Chondrocyte (in vitro differentiated cells): ENCODE measurements at regions not wholly inside any gene's neighbourhood (a gene's known extent, or its start where the extent isn't known, plus 50 kb on each side); places are given as distances from the start of the nearest gene placed in this dataset.
A peak's percentile ranks its signal among the peaks of the same experiment; 100 is the strongest.
"Not testable (repeated sequence)": the region's sequence is repeated elsewhere in the genome, so short reads cannot be mapped to it uniquely, and the experiment has no call there.

Source experiments
- DNase-seq: peaks from one replicate; pipeline ENCODE4 v3.0.0; 2021; ENCODE audit warnings: mixed read lengths, low spot score
- H3K27ac Mint-ChIP-seq: one replicate; pipeline ENCODE4 v1.8.0; 2021; ENCODE audit warnings: mild to moderate bottlenecking, moderate library complexity, mixed read lengths; ENCODE audit not compliant: unreplicated experiment
- H3K27me3 Mint-ChIP-seq: 2 replicates; pipeline ENCODE4 v1.8.0; 2021; ENCODE audit warnings: low read depth, mixed read lengths
- H3K36me3 Mint-ChIP-seq: 2 replicates; pipeline ENCODE4 v1.8.0; 2021; ENCODE audit warnings: low read depth, mixed read lengths
- H3K4me1 Mint-ChIP-seq: 2 replicates; pipeline ENCODE4 v1.8.0; 2021; ENCODE audit warnings: low read depth, mild to moderate bottlenecking, mixed read lengths
- H3K4me3 Mint-ChIP-seq: one replicate; pipeline ENCODE4 v1.8.0; 2021; ENCODE audit warnings: mild to moderate bottlenecking, moderate library complexity, mixed read lengths; ENCODE audit not compliant: unreplicated experiment
- H3K9me3 Mint-ChIP-seq: 2 replicates; pipeline ENCODE4 v1.8.0; 2021; ENCODE audit warnings: low read depth, mixed read lengths
- CTCF ChIP-seq: fragments of 200-600 bp; sonication (generic); IDR thresholded peaks from 2 replicates; pipeline ENCODE4 v1.5.0; 2021; ENCODE audit warnings: antibody characterized with exemption, mild to moderate bottlenecking, moderate library complexity

GRCh38 chrX:66110112-66110511 lies 53.9 kb upstream of the HEPH start:
- H3K4me3 Mint-ChIP-seq = no peak overlapping the region
- no peak overlapping the region for H3K27ac Mint-ChIP-seq
- H3K4me1 Mint-ChIP-seq = no peaks in the 10 kb centered on the region
- TF ChIP-seq CTCF = peak; percentile 60
- peaks cover 3% of the 10 kb centered on the region for H3K27me3 Mint-ChIP-seq
- no peaks in the 10 kb centered on the region for H3K36me3 Mint-ChIP-seq
- peaks cover 11% of the 10 kb centered on the region for H3K9me3 Mint-ChIP-seq
- no peak for DNase-seq

- H3K36me3 Mint-ChIP-seq, H3K27me3 Mint-ChIP-seq, H3K4me3 Mint-ChIP-seq, H3K4me1 Mint-ChIP-seq, DNase-seq, H3K27ac Mint-ChIP-seq: not testable (repeated sequence)
- peaks cover 20% of the 10 kb centered on the region for H3K9me3 Mint-ChIP-seq
Measured at GRCh38 chrX:66107860-66108259, 56.2 kb upstream of the HEPH start.

- DNase-seq, H3K27ac Mint-ChIP-seq, H3K4me3 Mint-ChIP-seq, H3K36me3 Mint-ChIP-seq, H3K4me1 Mint-ChIP-seq, H3K27me3 Mint-ChIP-seq: not testable (repeated sequence)
- peaks cover 26% of the 10 kb centered on the region for H3K9me3 Mint-ChIP-seq
Measured at GRCh38 chrX:66102398-66102797, 61.6 kb upstream of the HEPH start.

- H3K4me3 Mint-ChIP-seq = no peak overlapping the region
- TF ChIP-seq CTCF = no peak
- peaks cover 35% of the 10 kb centered on the region for H3K9me3 Mint-ChIP-seq
- no peaks in the 10 kb centered on the region for H3K4me1 Mint-ChIP-seq
- no peak overlapping the region for H3K27ac Mint-ChIP-seq
- H3K27me3 Mint-ChIP-seq = no peaks in the 10 kb centered on the region
- DNase-seq = no peak
- no peaks in the 10 kb centered on the region for H3K36me3 Mint-ChIP-seq
Measured at GRCh38 chrX:66098162-66098561, 58.3 kb upstream of the VSIG4 start.

GRCh38 chrX:66096987-66097386 lies 57.1 kb upstream of the VSIG4 start:
- not testable (repeated sequence) for H3K36me3 Mint-ChIP-seq, H3K27ac Mint-ChIP-seq, H3K4me3 Mint-ChIP-seq, H3K4me1 Mint-ChIP-seq, DNase-seq, H3K27me3 Mint-ChIP-seq
- H3K9me3 Mint-ChIP-seq = peaks cover 42% of the 10 kb centered on the region

- DNase-seq, H3K27ac Mint-ChIP-seq, H3K4me3 Mint-ChIP-seq, H3K27me3 Mint-ChIP-seq, H3K36me3 Mint-ChIP-seq, H3K4me1 Mint-ChIP-seq: not testable (repeated sequence)
- H3K9me3 Mint-ChIP-seq = peaks cover 43% of the 10 kb centered on the region
Measured at GRCh38 chrX:66090004-66090403, 50.1 kb upstream of the VSIG4 start.
